RWPE1 (cell line): ENCODE measurements at regions not wholly inside any gene's neighbourhood (a gene's known extent, or its start where the extent isn't known, plus 50 kb on each side); places are given as distances from the start of the nearest gene placed in this dataset.

Experiments
- CTCF ChIA-PET: fragments of 350-600 bp; sonication (Branson Sonifier 250); formaldehyde crosslinking; extraction: SDS; loops from one replicate; lab custom pipeline; 2021; lab: Yijun Ruan, JAX
- POLR2A ChIA-PET: fragments of 400-600 bp; formaldehyde crosslinking; extraction: SDS; loops from one replicate; lab custom pipeline; 2020; ENCODE audit warnings: antibody characterized with exemption; ENCODE audit not compliant: low non-redundant PET; lab: Yijun Ruan, JAX
- DNase-seq: peaks from one replicate; pipeline ENCODE4 v3.0.0; 2012; ENCODE audit warnings: low spot score
- H3K27ac ChIP-seq: fragments of 450-650 bp; 2 replicates; pipeline ENCODE4 v1.5.1; 2017
- TF ChIP-seq, protein P1 (sequence below): fragments of 450-650 bp; conservative IDR thresholded peaks from 2 replicates; pipeline ENCODE4 v1.5.1; 2017; ENCODE audit warnings: low read depth, mild to moderate bottlenecking

DNA sequence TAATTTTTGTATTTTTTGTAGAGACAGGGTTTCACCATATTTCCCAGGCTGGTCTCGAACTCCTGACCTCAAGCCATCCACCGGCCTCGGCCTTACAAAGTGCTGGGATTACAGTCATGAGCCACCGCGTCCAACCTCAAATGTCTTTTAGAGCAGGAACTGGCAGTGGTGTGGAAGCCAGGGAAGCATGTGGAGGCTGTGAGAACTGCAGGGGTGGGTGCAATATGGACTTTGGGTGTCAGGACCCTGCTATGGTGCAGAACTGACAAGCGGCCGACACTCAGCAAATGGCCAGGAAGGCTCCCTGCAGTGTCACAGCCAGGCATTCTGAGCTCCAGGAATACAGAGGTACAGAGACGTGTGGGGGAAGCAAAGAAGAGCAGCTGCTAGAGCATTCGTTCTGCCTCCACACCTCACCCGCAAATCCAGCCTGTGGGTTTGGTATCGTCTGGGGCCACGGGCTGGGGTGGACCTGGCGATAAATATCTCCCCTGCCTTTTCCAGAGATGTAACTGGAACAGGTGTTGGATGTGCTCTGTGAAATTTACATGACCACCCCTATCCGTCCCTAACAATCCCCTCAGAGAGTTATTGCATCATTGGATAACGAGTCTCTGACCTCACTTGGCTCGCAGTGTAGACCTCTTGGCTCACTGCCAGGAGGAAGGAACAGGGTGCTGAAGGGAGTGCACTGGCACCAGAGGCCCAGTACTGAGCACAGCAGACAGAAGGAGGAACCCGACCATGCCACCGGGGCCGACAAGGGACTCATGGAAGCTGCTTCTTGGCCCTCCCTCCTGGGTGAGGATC lies 624.7 kb upstream of the B3GAT1 start:
- POLR2A ChIA-PET = no interaction called here
- H3K27ac ChIP-seq = no peak overlapping the region
- TF ChIP-seq, protein P1, sequence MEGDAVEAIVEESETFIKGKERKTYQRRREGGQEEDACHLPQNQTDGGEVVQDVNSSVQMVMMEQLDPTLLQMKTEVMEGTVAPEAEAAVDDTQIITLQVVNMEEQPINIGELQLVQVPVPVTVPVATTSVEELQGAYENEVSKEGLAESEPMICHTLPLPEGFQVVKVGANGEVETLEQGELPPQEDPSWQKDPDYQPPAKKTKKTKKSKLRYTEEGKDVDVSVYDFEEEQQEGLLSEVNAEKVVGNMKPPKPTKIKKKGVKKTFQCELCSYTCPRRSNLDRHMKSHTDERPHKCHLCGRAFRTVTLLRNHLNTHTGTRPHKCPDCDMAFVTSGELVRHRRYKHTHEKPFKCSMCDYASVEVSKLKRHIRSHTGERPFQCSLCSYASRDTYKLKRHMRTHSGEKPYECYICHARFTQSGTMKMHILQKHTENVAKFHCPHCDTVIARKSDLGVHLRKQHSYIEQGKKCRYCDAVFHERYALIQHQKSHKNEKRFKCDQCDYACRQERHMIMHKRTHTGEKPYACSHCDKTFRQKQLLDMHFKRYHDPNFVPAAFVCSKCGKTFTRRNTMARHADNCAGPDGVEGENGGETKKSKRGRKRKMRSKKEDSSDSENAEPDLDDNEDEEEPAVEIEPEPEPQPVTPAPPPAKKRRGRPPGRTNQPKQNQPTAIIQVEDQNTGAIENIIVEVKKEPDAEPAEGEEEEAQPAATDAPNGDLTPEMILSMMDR = no peak
- CTCF ChIA-PET = no interaction called here
- DNase-seq = no peak

DNA sequence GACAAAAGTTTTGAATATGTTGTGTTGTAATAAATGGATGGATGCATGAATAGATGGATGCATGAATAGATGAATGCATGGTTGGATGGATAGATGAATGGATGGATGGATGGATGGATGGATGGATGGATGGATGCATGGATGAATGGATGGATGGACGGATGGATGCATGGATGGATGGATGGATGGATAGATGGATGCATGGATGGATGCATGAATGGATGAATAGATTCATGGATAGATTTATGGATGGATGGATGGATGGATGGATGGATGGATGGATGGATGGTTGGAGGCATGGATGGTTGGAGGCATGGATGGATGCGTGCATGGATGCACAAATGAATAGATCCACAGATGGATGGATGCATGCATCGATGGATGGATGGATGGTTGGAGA lies 623.2 kb upstream of the B3GAT1 start:
- TF ChIP-seq, protein P1 = no peak
- no peak for DNase-seq
- ChIA-PET CTCF (no interaction called here), POLR2A (no interaction called here)
- H3K27ac ChIP-seq = no peak overlapping the region

DNA sequence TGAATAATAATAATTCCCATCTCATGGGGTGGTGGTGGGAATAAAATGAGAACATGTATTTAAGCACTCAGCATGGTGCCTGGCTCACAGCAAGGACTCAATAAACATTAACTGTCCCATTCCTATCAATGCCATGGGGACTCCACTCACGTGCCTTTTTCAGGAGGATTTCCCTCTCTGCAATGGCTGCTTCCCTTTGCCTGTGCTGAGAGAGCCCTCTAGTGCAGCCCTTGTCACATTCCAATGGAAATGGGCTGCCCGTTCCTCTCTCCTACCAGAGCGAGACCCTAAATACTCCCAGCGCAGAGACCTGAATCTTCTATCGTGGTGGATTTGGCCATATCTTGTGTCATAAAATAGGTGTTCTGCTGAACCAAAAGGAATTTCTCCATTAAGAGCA lies 621.5 kb upstream of the B3GAT1 start:
- ChIA-PET POLR2A (no interaction called here), CTCF (no interaction called here)
- H3K27ac ChIP-seq = no peak overlapping the region
- TF ChIP-seq, protein P1 = no peak
- peak; percentile 6 for DNase-seq

DNA sequence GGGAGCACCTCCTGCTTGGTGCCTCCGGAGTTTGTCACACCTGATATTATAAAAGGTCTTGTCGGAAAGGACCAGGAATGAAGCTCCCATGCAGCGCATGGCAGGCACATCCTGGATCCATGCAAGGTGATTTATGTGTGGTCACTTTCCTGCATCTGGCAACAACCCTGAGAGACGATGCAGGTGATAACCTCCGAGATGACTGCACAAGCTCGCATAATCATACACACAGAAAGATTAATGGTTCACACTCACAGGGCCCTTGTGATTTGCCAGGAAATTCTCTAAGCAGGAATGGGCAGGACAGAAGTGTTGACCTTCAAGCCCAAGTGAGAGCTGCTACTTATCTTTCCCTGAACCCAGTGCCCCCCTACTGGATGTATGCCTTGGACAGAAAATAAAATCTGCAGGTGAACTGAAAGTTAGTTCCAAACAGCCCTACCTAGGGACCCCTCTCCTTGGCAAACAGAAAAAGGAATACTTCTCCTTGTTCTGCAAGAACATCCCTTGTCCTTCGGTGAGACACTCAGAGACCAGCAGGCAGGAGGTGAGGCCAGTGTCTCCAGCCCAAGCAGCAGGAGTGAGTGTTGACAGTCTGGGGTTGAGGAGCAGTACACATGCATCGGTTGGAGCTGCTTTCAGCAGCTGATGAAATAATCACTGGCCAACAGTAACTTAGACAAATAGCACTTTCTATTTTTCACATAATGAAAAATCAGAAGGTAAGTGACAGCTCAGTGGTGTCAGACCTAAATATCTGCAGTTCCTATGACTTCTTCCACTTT lies 619.4 kb upstream of the B3GAT1 start:
- POLR2A ChIA-PET = no interaction called here
- DNase-seq = no peak

DNA sequence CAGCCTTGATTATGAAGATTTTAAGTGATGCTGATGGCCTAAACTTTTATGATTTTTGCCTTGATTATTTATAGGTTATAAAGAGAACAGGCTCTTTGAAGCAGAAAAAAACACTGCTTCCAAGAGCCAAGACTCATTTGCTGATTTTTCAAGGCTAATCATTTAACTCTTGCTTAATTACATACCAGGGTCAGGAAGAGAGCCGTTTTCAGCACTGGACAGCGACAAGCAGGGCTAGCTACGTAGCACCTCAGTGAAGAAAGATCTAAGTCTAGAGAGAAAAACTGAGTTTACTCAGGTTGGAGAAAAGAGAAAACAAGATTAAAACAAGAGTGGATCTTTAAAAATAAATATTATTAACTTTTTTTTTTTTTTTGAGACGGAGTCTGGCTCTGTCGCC lies 615.4 kb upstream of the B3GAT1 start:
- peak; percentile 40 for DNase-seq
- CTCF ChIA-PET = interaction anchor here (0.6 kb wide), 1 partner anchor 1415 kb away, joined by 6 read pairs; no protein-coding TSS in a partner anchor
- POLR2A ChIA-PET = interaction anchor here (0.7 kb wide), 1 partner anchor 18 kb away, joined by 3 read pairs; no protein-coding TSS in a partner anchor

More for the DNA sequence above, 619.4 kb upstream of the B3GAT1 start:
- TF ChIP-seq, protein P1 = no peak
- CTCF ChIA-PET = no interaction called here
- H3K27ac ChIP-seq = no peak overlapping the region

DNA sequence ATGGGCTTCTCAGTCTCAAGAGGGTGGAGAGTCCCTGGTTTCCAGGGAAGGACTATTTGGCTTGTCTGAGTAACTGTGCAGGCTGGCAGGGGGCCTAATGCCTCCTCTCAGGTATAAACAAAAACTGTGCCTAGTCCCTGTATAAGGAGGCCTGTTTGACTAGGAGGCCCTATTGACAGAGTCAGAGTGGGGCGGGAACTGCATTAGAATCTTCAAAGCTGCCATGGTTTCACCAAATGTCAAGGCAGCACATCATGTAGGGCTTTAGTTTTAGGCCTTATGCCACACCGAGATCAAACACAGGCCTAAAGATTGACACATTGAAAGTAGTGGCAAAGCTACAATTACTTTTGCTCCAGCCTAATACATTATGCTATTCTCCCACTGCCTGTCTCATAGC lies 611.5 kb upstream of the B3GAT1 start:
- H3K27ac ChIP-seq = no peak overlapping the region
- ChIA-PET CTCF (no interaction called here), POLR2A (no interaction called here)
- TF ChIP-seq, protein P1 = no peak
- no peak for DNase-seq

More for the DNA sequence above, 615.4 kb upstream of the B3GAT1 start:
- TF ChIP-seq, protein P1 = no peak
- H3K27ac ChIP-seq = no peak overlapping the region
